OCI-LY7 (cell line): ENCODE measurements at regions not wholly inside any gene's neighbourhood (a gene's known extent, or its start where the extent isn't known, plus 50 kb on each side); places are given as distances from the start of the nearest gene placed in this dataset.

Source experiments
- BruUV-seq: library from RNA; stranded (reverse); fragments of 400-500 nt; replicated peaks from 2 replicates; lab custom pipeline; 2021; lab: Mats Ljungman, UMichigan
- CTCF ChIA-PET: fragments of 300-600 bp; sonication (Branson Sonifier 250); formaldehyde crosslinking; loops from one replicate; lab custom pipeline; 2022; ENCODE audit warnings: antibody characterized with exemption; ENCODE audit not compliant: unreplicated experiment; lab: Charles Lee
- POLR2A ChIA-PET: fragments of 300-600 bp; sonication (Branson Sonifier 250); formaldehyde crosslinking; loops from one replicate; lab custom pipeline; 2022; ENCODE audit warnings: antibody characterized with exemption; lab: Charles Lee
- DNase-seq: peaks from one replicate; pipeline ENCODE4 v3.0.0-alpha.2; 2015; ENCODE audit warnings: low spot score
- H2AFZ ChIP-seq: fragments of 200-600 bp; sonication (generic), shearing (Covaris generic); 2 replicates; pipeline ENCODE4 v1.6.1; 2014; ENCODE audit warnings: mild to moderate bottlenecking, antibody characterized with exemption, low read length, moderate library complexity
- H3K27ac ChIP-seq: fragments of 200-600 bp; sonication (generic); 2 replicates; pipeline ENCODE4 v1.5.1; 2014; ENCODE audit warnings: mixed run types, low read depth, mild to moderate bottlenecking, moderate library complexity, low read length, inconsistent platforms; ENCODE audit not compliant: poor library complexity, severe bottlenecking
- H3K36me3 ChIP-seq: fragments of 200-600 bp; sonication (generic); 2 replicates; pipeline ENCODE4 v1.6.1; 2014; ENCODE audit warnings: mild to moderate bottlenecking, antibody characterized with exemption, low read length, moderate library complexity, mixed read lengths; ENCODE audit not compliant: insufficient read depth
- H3K4me1 ChIP-seq: fragments of 200-600 bp; sonication (generic); 2 replicates; pipeline ENCODE4 v1.5.1; 2014; ENCODE audit warnings: mild to moderate bottlenecking, low read length; ENCODE audit not compliant: insufficient read depth, poor library complexity, severe bottlenecking
- H3K4me2 ChIP-seq: fragments of 200-600 bp; sonication (generic); 2 replicates; pipeline ENCODE4 v1.6.1; 2014; ENCODE audit warnings: mild to moderate bottlenecking, low read length
- H3K4me3 ChIP-seq: fragments of 200-600 bp; sonication (generic); 2 replicates; pipeline ENCODE4 v1.5.1; 2014; ENCODE audit warnings: mild to moderate bottlenecking, low read depth, low read length; ENCODE audit not compliant: poor library complexity, severe bottlenecking
- H3K79me2 ChIP-seq: fragments of 200-600 bp; sonication (generic); 2 replicates; pipeline ENCODE4 v1.6.1; 2016; ENCODE audit warnings: low read depth, mild to moderate bottlenecking, low read length, moderate library complexity, mixed read lengths; ENCODE audit not compliant: insufficient read depth
- H3K9me2 ChIP-seq: fragments of 200-600 bp; sonication (generic); 2 replicates; pipeline ENCODE4 v1.6.1; 2016; ENCODE audit warnings: mild to moderate bottlenecking, low read length, mixed read lengths; ENCODE audit not compliant: insufficient read depth
- H3K9me3 ChIP-seq: fragments of 200-600 bp; sonication (generic); 2 replicates; pipeline ENCODE4 v1.6.1; 2014; ENCODE audit warnings: mild to moderate bottlenecking, mixed run types, low read length, mixed read lengths
- H4K20me1 ChIP-seq: fragments of 200-600 bp; sonication (generic); 2 replicates; pipeline ENCODE4 v1.6.1; 2014; ENCODE audit warnings: mild to moderate bottlenecking, antibody characterized with exemption, low read length, moderate library complexity, mixed read lengths; ENCODE audit not compliant: insufficient read depth
- EZH2phosphoT487 ChIP-seq: fragments of 200-600 bp; sonication (generic); IDR thresholded peaks from 2 replicates; pipeline ENCODE4 v1.6.1; 2018; ENCODE audit warnings: low read depth, borderline replicate concordance, mild to moderate bottlenecking, mixed run types, antibody characterized with exemption, low read length, moderate library complexity, mixed read lengths
- intact Hi-C: fragments of 100-400 bp; cut with micrococcal nuclease; formaldehyde crosslinking; loops from one replicate; pipeline ENCODE4 v1.10.0; 2022; ENCODE audit not compliant: unreplicated experiment
- TF ChIP-seq, protein P1 (sequence below): fragments of 200-600 bp; sonication (generic); conservative IDR thresholded peaks from 2 replicates; pipeline ENCODE4 v1.5.1; 2014; ENCODE audit warnings: mild to moderate bottlenecking, antibody characterized with exemption, low read length, moderate library complexity, mixed read lengths

DNA sequence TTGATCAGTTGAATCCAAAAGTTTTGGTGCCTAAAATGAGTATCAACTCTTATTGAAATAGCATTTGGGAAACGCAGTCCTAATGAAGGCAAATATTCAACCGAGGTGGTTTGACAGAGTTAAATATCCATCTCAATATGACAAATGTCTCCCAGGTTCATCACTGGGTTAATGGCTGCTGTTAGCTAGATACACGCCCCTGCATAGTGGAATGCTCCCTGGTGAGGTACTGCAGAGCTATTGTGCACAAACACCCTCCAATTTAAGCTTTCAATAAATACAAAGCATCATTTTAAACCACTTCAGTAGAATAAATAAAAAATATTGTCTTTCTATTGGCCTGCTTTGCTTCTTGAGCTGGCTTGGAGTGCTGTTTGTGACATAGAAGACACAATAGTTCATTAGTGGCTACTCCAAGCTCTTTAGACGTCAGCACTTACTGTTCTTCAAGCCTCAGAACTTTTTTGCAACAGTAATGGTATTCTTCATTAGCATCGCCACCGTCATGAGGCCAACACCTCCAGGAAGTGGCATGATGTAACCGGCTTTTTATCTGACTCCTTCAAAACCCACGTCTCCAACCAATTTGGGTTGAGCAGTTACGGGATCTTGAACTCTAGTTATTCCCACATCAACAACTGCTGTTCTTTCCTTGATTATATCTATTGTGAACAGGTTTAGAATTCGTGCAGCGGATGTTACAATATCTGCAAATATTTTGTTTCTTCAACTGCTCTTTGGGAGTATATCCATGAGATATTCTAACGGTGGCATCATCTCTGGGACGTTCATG is 1159.6 kb upstream of the EPHA6 start:
- H3K4me3 ChIP-seq: no peak overlapping the region
- TF ChIP-seq EZH2phosphoT487: no peak
- TF ChIP-seq, protein P1, sequence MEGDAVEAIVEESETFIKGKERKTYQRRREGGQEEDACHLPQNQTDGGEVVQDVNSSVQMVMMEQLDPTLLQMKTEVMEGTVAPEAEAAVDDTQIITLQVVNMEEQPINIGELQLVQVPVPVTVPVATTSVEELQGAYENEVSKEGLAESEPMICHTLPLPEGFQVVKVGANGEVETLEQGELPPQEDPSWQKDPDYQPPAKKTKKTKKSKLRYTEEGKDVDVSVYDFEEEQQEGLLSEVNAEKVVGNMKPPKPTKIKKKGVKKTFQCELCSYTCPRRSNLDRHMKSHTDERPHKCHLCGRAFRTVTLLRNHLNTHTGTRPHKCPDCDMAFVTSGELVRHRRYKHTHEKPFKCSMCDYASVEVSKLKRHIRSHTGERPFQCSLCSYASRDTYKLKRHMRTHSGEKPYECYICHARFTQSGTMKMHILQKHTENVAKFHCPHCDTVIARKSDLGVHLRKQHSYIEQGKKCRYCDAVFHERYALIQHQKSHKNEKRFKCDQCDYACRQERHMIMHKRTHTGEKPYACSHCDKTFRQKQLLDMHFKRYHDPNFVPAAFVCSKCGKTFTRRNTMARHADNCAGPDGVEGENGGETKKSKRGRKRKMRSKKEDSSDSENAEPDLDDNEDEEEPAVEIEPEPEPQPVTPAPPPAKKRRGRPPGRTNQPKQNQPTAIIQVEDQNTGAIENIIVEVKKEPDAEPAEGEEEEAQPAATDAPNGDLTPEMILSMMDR: no peak
- DNase-seq: no peak
- no peaks in the 10 kb centered on the region for H3K4me1 ChIP-seq
- no TSS peak for BruUV-seq
- H4K20me1 ChIP-seq: no peaks in the 10 kb centered on the region
- H3K9me3 ChIP-seq: no peaks in the 10 kb centered on the region
- no peaks in the 10 kb centered on the region for H3K79me2 ChIP-seq
- H3K4me2 ChIP-seq: no peak overlapping the region
- no peaks in the 10 kb centered on the region for H3K36me3 ChIP-seq
- H3K27ac ChIP-seq: no peak overlapping the region
- ChIA-PET POLR2A (interaction anchor here (0.6 kb wide), 1 partner anchor 12 kb away, joined by 3 read pairs; no protein-coding TSS in a partner anchor), CTCF (no interaction called here)
- intact Hi-C loops: no loop called here
- H2AFZ ChIP-seq: no peak overlapping the region
- no peaks in the 10 kb centered on the region for H3K9me2 ChIP-seq

DNA sequence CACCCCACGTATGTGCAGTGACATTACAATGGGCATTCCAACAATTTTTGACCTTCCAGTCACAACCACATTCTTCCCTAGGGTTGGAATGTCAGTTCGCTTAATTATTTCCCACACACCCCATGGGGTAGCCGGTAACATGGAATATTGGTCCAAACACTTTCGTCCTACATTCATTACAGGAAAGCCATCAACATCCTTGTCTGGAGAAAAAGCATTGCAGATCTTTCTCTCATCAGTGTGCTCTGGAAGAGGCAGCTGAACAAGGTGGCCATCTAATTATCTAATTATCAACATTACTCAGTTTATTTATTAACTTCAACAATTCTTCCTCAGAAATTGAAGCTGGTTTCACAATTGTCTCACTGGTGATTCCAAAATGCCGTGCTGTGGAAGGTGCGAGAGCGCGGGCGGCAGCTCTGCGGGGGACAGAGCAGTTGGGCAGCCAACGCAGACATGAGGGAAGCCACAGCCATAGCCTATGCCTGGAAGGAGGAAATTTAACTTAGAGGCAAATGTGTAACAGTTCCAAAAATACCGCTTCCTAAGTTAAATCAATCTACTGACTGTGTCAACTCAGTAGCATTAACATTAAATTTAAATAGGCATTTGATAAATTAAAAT is 1158.9 kb upstream of the EPHA6 start:
- ChIA-PET POLR2A (interaction anchor here (0.6 kb wide), 1 partner anchor 11 kb away, joined by 3 read pairs; no protein-coding TSS in a partner anchor), CTCF (no interaction called here)
- DNase-seq: no peak
- BruUV-seq: no TSS peak
- TF ChIP-seq EZH2phosphoT487: no peak
- TF ChIP-seq, protein P1: no peak
- H3K9me3 ChIP-seq: no peaks in the 10 kb centered on the region
- no peaks in the 10 kb centered on the region for H4K20me1 ChIP-seq
- intact Hi-C loops: no loop called here
- H3K27ac ChIP-seq: no peak overlapping the region
- no peaks in the 10 kb centered on the region for H3K4me1 ChIP-seq
- no peaks in the 10 kb centered on the region for H3K36me3 ChIP-seq
- H3K4me3 ChIP-seq: no peak overlapping the region
- H2AFZ ChIP-seq: no peak overlapping the region
- H3K79me2 ChIP-seq: no peaks in the 10 kb centered on the region
- no peak overlapping the region for H3K4me2 ChIP-seq
- no peaks in the 10 kb centered on the region for H3K9me2 ChIP-seq

DNA sequence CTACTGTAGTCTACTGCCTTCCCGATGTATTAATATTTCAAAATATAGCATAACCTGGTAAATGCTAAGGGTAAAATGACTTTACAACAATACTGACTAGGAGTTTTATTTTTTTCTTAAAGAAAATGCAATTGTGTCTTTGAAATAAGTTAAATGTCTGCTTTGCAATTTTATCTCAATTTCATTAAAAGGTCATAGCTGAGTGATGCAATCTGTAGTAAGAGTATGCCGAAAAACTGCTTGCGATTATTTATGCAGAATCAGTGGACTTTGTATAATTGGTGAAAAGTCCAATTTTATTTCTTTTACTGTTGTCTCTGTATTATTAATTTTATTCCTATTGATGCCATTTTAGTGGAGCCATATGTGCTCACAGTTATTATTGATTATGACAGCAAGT is 1143.6 kb upstream of the EPHA6 start:
- H2AFZ ChIP-seq: no peak overlapping the region
- ChIA-PET POLR2A (no interaction called here), CTCF (no interaction called here)
- H3K4me3 ChIP-seq: no peak overlapping the region
- no peak for DNase-seq
- H3K79me2 ChIP-seq: no peaks in the 10 kb centered on the region
- no peak overlapping the region for H3K4me2 ChIP-seq
- intact Hi-C loops: no loop called here
- no peaks in the 10 kb centered on the region for H3K9me2 ChIP-seq
- H3K27ac ChIP-seq: no peak overlapping the region
- no peaks in the 10 kb centered on the region for H4K20me1 ChIP-seq
- H3K36me3 ChIP-seq: no peaks in the 10 kb centered on the region
- BruUV-seq: no TSS peak
- no peak for TF ChIP-seq EZH2phosphoT487
- TF ChIP-seq, protein P1: no peak
- H3K9me3 ChIP-seq: no peaks in the 10 kb centered on the region
- H3K4me1 ChIP-seq: no peaks in the 10 kb centered on the region
